ENCODE measurements at regions not wholly inside any gene's neighbourhood (a gene's known extent, or its start where the extent isn't known, plus 50 kb on each side); places are given as distances from the start of the nearest gene placed in this dataset.

DNA sequence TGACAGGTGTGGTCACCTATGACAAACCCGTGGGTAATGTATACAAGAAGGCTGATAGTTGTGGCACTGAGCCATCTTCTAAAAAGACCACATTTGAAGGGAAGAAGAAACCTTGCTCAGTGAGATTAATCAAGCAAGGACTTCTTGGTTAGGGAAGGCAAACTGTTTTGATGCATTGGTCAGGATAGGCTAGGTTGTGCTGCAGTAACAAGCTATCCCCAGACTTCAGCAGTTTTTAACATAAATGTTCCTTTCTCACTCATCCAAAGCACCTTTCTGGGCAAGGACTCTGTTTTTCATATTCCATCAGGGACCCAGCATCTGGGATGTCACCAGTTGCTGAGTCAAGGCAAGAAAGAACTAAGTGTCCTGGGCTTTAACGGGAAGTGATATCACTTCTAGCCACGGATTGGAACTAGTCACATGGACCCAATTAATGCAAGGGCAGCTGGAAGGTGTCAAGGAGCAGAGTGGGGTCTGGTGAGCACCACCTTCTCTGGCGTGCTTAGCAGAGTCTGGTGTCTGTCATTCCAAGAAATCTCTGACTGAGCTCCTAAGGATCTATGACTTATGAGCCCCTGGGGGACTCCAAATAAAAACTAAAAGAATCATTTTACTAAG is 52.0 kb upstream of the CCL2 start:
- no peak for DNase-seq

- DNase-seq, result no peak
These were observed 50.7 kb upstream of the CCL2 start for GRCh38 chr17:34204402-34204801.
